ENCODE measurements at regions not wholly inside any gene's neighbourhood (a gene's known extent, or its start where the extent isn't known, plus 50 kb on each side); places are given as distances from the start of the nearest gene placed in this dataset.

DNA sequence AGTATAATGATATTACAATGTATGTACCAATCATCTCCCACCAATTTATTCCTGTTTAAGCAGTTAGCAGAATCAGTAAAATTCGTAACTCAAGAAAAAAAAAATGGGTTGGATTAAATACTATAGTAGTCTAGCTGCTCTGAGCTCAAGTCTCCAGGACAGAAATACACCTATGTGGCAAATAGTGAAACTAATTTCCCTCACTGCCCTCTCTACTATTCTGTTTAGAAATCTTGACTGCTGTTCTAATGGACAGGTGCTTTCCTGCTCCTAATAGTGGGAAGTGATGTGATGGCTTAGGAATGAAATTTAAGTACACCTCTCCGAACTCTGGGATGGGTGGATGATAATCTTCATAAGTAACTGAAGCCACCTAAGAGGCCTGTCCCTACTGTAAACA is 175.7 kb downstream of the KCNJ2 start:
- Histone ChIP-seq H3K4me1 (ENCODE audit: control insufficient read depth in 1 of 2, insufficient read depth in 1 of 2, low read depth in 1 of 2, low read length in 1 of 2) (peaks cover 0 to 10% of the 10 kb centered on the region in 2 experiments), H3K27ac (peak overlapping the region; percentile 60), H3K4me3 (ENCODE audit: low read depth in 1 of 2, low read length in 1 of 2) (no peak overlapping the region), H3K9me3 (no peaks in the 10 kb centered on the region), H3K27me3 (no peaks in the 10 kb centered on the region), H3K36me3 (no peaks in the 10 kb centered on the region)
- TF ChIP-seq, protein P1, sequence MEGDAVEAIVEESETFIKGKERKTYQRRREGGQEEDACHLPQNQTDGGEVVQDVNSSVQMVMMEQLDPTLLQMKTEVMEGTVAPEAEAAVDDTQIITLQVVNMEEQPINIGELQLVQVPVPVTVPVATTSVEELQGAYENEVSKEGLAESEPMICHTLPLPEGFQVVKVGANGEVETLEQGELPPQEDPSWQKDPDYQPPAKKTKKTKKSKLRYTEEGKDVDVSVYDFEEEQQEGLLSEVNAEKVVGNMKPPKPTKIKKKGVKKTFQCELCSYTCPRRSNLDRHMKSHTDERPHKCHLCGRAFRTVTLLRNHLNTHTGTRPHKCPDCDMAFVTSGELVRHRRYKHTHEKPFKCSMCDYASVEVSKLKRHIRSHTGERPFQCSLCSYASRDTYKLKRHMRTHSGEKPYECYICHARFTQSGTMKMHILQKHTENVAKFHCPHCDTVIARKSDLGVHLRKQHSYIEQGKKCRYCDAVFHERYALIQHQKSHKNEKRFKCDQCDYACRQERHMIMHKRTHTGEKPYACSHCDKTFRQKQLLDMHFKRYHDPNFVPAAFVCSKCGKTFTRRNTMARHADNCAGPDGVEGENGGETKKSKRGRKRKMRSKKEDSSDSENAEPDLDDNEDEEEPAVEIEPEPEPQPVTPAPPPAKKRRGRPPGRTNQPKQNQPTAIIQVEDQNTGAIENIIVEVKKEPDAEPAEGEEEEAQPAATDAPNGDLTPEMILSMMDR (IDR thresholded peaks at IDR 0.05): no peak

DNA sequence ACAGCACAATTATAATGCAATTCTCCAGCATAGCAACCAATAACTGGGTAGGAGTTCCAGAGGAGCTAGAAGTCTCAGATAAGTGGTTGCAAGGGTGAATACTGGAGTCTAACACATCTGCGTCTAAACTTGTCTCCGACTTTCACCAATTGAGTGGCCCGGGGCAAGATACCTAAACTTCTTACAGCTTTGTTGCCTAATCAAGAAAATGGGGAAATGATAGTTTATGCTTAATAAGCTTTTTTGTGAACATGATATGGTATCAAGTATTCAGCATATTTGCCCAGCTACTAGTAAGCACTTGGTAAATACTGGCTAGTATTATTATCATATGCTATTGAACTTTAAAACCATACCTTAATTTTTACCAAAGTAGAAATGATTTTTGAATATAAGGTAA is 183.5 kb downstream of the KCNJ2 start:
- Histone ChIP-seq H3K27ac (no peak overlapping the region), H3K36me3 (no peaks in the 10 kb centered on the region), H3K27me3 (no peaks in the 10 kb centered on the region), H3K4me3 (ENCODE audit: low read depth in 1 of 2, low read length in 1 of 2) (no peak overlapping the region), H3K4me1 (ENCODE audit: control insufficient read depth in 1 of 2, insufficient read depth in 1 of 2, low read depth in 1 of 2, low read length in 1 of 2) (no peaks in the 10 kb centered on the region), H3K9me3 (no peaks in the 10 kb centered on the region)
- TF ChIP-seq, protein P1 (IDR thresholded peaks at IDR 0.05): no peak

DNA sequence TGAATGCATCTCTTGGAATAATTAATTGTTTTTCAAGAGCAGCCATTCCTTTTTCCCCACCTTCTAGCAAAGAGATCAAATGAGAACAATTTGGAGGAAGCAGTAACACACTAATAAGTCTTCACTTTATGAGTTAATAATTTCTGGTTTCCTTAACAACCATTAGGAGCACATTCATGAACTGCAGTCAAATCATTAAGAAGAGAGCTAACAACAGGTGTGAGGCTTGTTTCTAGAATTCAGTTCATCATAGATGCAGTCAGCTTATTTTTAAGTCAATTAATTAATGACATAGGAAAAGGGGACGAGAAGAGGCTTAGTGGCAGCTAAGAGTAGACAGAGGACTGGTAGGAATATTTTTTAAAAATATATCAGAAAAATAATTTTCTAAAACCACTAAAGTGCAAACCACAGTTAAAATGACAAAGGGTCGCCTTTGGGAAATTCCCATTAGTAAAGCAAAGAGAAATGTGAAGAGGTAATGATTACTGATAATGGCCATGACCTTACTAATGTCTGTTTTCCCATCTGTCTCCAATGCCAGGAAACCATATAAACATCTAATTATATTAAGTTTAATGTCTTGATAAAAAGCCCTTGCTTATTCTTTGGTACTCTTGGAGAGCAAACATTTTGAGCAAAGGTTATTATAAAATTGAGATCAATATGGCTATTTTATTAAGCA is 184.2 kb downstream of the KCNJ2 start:
- no peaks in the 10 kb centered on the region for H3K36me3 ChIP-seq
- H3K4me1 ChIP-seq (ENCODE audit: control insufficient read depth in 1 of 2, insufficient read depth in 1 of 2, low read depth in 1 of 2, low read length in 1 of 2): no peaks in the 10 kb centered on the region
- H3K9me3 ChIP-seq: no peaks in the 10 kb centered on the region
- H3K27me3 ChIP-seq: no peaks in the 10 kb centered on the region
- no peak overlapping the region for H3K27ac ChIP-seq
- H3K4me3 ChIP-seq (ENCODE audit: low read depth in 1 of 2, low read length in 1 of 2): no peak overlapping the region
- TF ChIP-seq, protein P1 (IDR thresholded peaks at IDR 0.05): no peak

DNA sequence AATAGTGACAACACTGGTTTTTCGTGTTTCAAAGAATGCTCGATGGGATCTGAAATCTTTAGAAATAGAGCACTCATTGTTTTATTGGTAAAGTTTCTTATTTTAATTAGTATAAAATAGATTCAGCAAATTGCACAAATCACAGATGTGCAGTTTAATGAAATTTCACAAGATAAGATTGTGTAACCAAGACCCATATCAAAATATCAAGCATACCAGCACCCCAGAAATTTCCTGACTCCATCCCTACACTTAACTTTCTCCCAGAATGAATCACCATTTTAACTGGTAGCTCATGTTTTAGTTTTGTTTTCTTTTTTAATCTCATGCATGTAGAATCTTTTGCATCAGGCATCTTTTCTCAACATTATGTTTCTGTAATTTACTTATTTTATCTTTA is 185.9 kb downstream of the KCNJ2 start:
- Histone ChIP-seq H3K27me3 (no peaks in the 10 kb centered on the region), H3K4me1 (ENCODE audit: control insufficient read depth in 1 of 2, insufficient read depth in 1 of 2, low read depth in 1 of 2, low read length in 1 of 2) (no peaks in the 10 kb centered on the region), H3K36me3 (no peaks in the 10 kb centered on the region), H3K9me3 (no peaks in the 10 kb centered on the region), H3K27ac (no peak overlapping the region), H3K4me3 (ENCODE audit: low read depth in 1 of 2, low read length in 1 of 2) (no peak overlapping the region)
- TF ChIP-seq, protein P1 (IDR thresholded peaks at IDR 0.05): no peak

DNA sequence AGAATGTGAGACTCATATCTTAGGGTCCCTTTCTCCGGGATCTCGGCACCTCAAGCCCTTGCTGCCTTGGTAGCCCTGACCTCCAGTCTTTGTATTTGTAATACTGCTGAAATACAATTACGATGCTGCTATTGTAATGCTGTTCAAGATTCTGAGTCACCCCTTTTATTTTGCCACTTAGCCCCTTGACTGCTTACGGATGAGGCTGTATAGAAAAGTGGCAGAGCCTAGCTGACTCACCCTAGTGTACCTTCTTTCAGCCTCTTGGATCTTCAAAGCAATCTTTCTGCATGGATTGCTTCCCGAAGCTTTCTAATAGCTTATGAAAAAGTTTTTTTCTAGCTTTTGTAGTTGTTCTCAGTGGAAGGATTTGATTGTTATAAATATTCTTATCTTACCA is 187.9 kb downstream of the KCNJ2 start:
- Histone ChIP-seq H3K4me1 (ENCODE audit: control insufficient read depth in 1 of 2, insufficient read depth in 1 of 2, low read depth in 1 of 2, low read length in 1 of 2) (no peaks in the 10 kb centered on the region), H3K27ac (no peak overlapping the region), H3K36me3 (no peaks in the 10 kb centered on the region), H3K9me3 (no peaks in the 10 kb centered on the region), H3K27me3 (peaks cover 12% of the 10 kb centered on the region), H3K4me3 (ENCODE audit: low read depth in 1 of 2, low read length in 1 of 2) (no peak overlapping the region)
- TF ChIP-seq, protein P1 (IDR thresholded peaks at IDR 0.05): no peak
